ENCODE measurements at regions not wholly inside any gene's neighbourhood (a gene's known extent, or its start where the extent isn't known, plus 50 kb on each side); places are given as distances from the start of the nearest gene placed in this dataset.

GRCh38 chr13:107078229-107078765, 510.4 kb upstream of the ARGLU1 start:
- no peak for DNase-seq (ENCODE audit: low read depth)
- TF ChIP-seq CTCF (conservative IDR thresholded peaks at IDR 0.05; ENCODE audit: control insufficient read depth, insufficient read depth, low read depth, low read length): no peak
- H3K4me3 ChIP-seq (ENCODE audit: control insufficient read depth, low read depth, low read length): no peak overlapping the region

- no peak for TF ChIP-seq CTCF (conservative IDR thresholded peaks at IDR 0.05; ENCODE audit: control insufficient read depth, insufficient read depth, low read depth, low read length)
- no peak overlapping the region for H3K4me3 ChIP-seq (ENCODE audit: control insufficient read depth, low read depth, low read length)
- no peak for DNase-seq (ENCODE audit: low read depth)
These were observed 508.9 kb upstream of the ARGLU1 start for GRCh38 chr13:107076801-107077200.

GRCh38 chr13:107075576-107075975, 507.6 kb upstream of the ARGLU1 start:
- no peak for TF ChIP-seq CTCF (conservative IDR thresholded peaks at IDR 0.05; ENCODE audit: control insufficient read depth, insufficient read depth, low read depth, low read length)
- no peak for DNase-seq (ENCODE audit: low read depth)
- H3K4me3 ChIP-seq (ENCODE audit: control insufficient read depth, low read depth, low read length): no peak overlapping the region

GRCh38 chr13:107070792-107071191, 502.9 kb upstream of the ARGLU1 start:
- no peak for TF ChIP-seq CTCF (conservative IDR thresholded peaks at IDR 0.05; ENCODE audit: control insufficient read depth, insufficient read depth, low read depth, low read length)
- no peak for DNase-seq (ENCODE audit: low read depth)
- no peak overlapping the region for H3K4me3 ChIP-seq (ENCODE audit: control insufficient read depth, low read depth, low read length)

GRCh38 chr13:107069108-107069776, 501.3 kb upstream of the ARGLU1 start:
- no peak for TF ChIP-seq CTCF (conservative IDR thresholded peaks at IDR 0.05; ENCODE audit: control insufficient read depth, insufficient read depth, low read depth, low read length)
- no peak for DNase-seq (ENCODE audit: low read depth)
- no peak overlapping the region for H3K4me3 ChIP-seq (ENCODE audit: control insufficient read depth, low read depth, low read length)

GRCh38 chr13:107067381-107067780, 499.4 kb upstream of the ARGLU1 start:
- H3K4me3 ChIP-seq (ENCODE audit: control insufficient read depth, low read depth, low read length): no peak overlapping the region
- TF ChIP-seq CTCF (conservative IDR thresholded peaks at IDR 0.05; ENCODE audit: control insufficient read depth, insufficient read depth, low read depth, low read length): no peak
- DNase-seq (ENCODE audit: low read depth): no peak

Data from fibroblast of mammary gland (primary cell).